HG03103 (cell line): ENCODE measurements at regions not wholly inside any gene's neighbourhood (a gene's known extent, or its start where the extent isn't known, plus 50 kb on each side); places are given as distances from the start of the nearest gene placed in this dataset.

Source experiments
- ATAC-seq: cut with Tn5 transposase; IDR thresholded peaks from one replicate; pipeline ENCODE4 v1.9.1; 2021; ENCODE audit warnings: low read depth; ENCODE audit not compliant: unreplicated experiment

- no peak for ATAC-seq
These were observed 163.4 kb upstream of the TLE3 start for GRCh38 chr15:70261083-70261482.

GRCh38 chr15:70260580-70260979 is 162.9 kb upstream of the TLE3 start:
- ATAC-seq = no peak

- no peak for ATAC-seq
These were observed 162.2 kb upstream of the TLE3 start for GRCh38 chr15:70259640-70260508.

GRCh38 chr15:70259028-70259424 is 161.3 kb upstream of the TLE3 start:
- no peak for ATAC-seq

GRCh38 chr15:70258369-70259027 is 160.8 kb upstream of the TLE3 start:
- ATAC-seq = no peak

GRCh38 chr15:70257573-70258248 is 160.0 kb upstream of the TLE3 start:
- ATAC-seq = no peak

GRCh38 chr15:70257047-70257446 is 159.3 kb upstream of the TLE3 start:
- ATAC-seq = no peak

- ATAC-seq = no peak
These were observed 156.7 kb upstream of the TLE3 start for GRCh38 chr15:70254311-70254869.

- ATAC-seq = no peak
These were observed 155.9 kb upstream of the TLE3 start for GRCh38 chr15:70253461-70254156.

- ATAC-seq = no peak
These were observed 155.2 kb upstream of the TLE3 start for GRCh38 chr15:70252951-70253320.

- no peak for ATAC-seq
These were observed 154.6 kb upstream of the TLE3 start for GRCh38 chr15:70252056-70252950.

- no peak for ATAC-seq
These were observed 153.7 kb upstream of the TLE3 start for GRCh38 chr15:70251246-70251990.

GRCh38 chr15:70250208-70251201 is 152.8 kb upstream of the TLE3 start:
- ATAC-seq = no peak

- no peak for ATAC-seq
These were observed 151.9 kb upstream of the TLE3 start for GRCh38 chr15:70249616-70250015.

GRCh38 chr15:70248116-70249025 is 150.7 kb upstream of the TLE3 start:
- ATAC-seq = no peak

- no peak for ATAC-seq
These were observed 149.6 kb upstream of the TLE3 start for GRCh38 chr15:70247281-70247680.
